ENCODE measurements at regions not wholly inside any gene's neighbourhood (a gene's known extent, or its start where the extent isn't known, plus 50 kb on each side); places are given as distances from the start of the nearest gene placed in this dataset.

GRCh38 chrX:6968231-6968630 lies 179.3 kb upstream of the STS start:
- no peaks in the 10 kb centered on the region for H4K20me1 ChIP-seq (ENCODE audit: insufficient read depth, low read length)
- H3K4me1 ChIP-seq (ENCODE audit: insufficient read depth, low read length): no peaks in the 10 kb centered on the region
- no peak for DNase-seq (ENCODE audit: insufficient read length, low spot score, missing footprints)
- TF ChIP-seq, protein P1, sequence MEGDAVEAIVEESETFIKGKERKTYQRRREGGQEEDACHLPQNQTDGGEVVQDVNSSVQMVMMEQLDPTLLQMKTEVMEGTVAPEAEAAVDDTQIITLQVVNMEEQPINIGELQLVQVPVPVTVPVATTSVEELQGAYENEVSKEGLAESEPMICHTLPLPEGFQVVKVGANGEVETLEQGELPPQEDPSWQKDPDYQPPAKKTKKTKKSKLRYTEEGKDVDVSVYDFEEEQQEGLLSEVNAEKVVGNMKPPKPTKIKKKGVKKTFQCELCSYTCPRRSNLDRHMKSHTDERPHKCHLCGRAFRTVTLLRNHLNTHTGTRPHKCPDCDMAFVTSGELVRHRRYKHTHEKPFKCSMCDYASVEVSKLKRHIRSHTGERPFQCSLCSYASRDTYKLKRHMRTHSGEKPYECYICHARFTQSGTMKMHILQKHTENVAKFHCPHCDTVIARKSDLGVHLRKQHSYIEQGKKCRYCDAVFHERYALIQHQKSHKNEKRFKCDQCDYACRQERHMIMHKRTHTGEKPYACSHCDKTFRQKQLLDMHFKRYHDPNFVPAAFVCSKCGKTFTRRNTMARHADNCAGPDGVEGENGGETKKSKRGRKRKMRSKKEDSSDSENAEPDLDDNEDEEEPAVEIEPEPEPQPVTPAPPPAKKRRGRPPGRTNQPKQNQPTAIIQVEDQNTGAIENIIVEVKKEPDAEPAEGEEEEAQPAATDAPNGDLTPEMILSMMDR (IDR thresholded peaks at IDR 0.05; ENCODE audit: extremely low read depth, low read depth, low read length): no peak
- H3K36me3 ChIP-seq (ENCODE audit: insufficient read depth, low read length): no peaks in the 10 kb centered on the region
- no peak overlapping the region for H2AFZ ChIP-seq (ENCODE audit: low read length)
- no peaks in the 10 kb centered on the region for H3K79me2 ChIP-seq (ENCODE audit: insufficient read depth, low read length)
- H3K27me3 ChIP-seq (ENCODE audit: insufficient read depth, low read length): no peaks in the 10 kb centered on the region
- no peak overlapping the region for H3K4me3 ChIP-seq (ENCODE audit: insufficient read depth, low read length)
- no peak overlapping the region for H3K27ac ChIP-seq (ENCODE audit: low read depth, low read length)
- no peaks in the 10 kb centered on the region for H3K9me3 ChIP-seq (ENCODE audit: low read depth, low read length)
- H3K4me2 ChIP-seq (ENCODE audit: insufficient read depth, low read length): no peak overlapping the region

- H3K9me3 ChIP-seq (ENCODE audit: low read depth, low read length): no peaks in the 10 kb centered on the region
- no peaks in the 10 kb centered on the region for H3K79me2 ChIP-seq (ENCODE audit: insufficient read depth, low read length)
- H3K4me2 ChIP-seq (ENCODE audit: insufficient read depth, low read length): no peak overlapping the region
- TF ChIP-seq, protein P1 (IDR thresholded peaks at IDR 0.05; ENCODE audit: extremely low read depth, low read depth, low read length): no peak
- H3K27me3 ChIP-seq (ENCODE audit: insufficient read depth, low read length): no peaks in the 10 kb centered on the region
- no peaks in the 10 kb centered on the region for H3K4me1 ChIP-seq (ENCODE audit: insufficient read depth, low read length)
- no peak overlapping the region for H3K27ac ChIP-seq (ENCODE audit: low read depth, low read length)
- no peak for DNase-seq (ENCODE audit: insufficient read length, low spot score, missing footprints)
- H3K4me3 ChIP-seq (ENCODE audit: insufficient read depth, low read length): no peak overlapping the region
- H3K36me3 ChIP-seq (ENCODE audit: insufficient read depth, low read length): no peaks in the 10 kb centered on the region
- H4K20me1 ChIP-seq (ENCODE audit: insufficient read depth, low read length): no peaks in the 10 kb centered on the region
- H2AFZ ChIP-seq (ENCODE audit: low read length): no peak overlapping the region
These were observed 181.8 kb upstream of the STS start for GRCh38 chrX:6965729-6966128.

GRCh38 chrX:6962006-6962355 lies 185.5 kb upstream of the STS start:
- TF ChIP-seq, protein P1 (IDR thresholded peaks at IDR 0.05; ENCODE audit: extremely low read depth, low read depth, low read length): no peak
- DNase-seq (ENCODE audit: insufficient read length, low spot score, missing footprints): no peak

DNA sequence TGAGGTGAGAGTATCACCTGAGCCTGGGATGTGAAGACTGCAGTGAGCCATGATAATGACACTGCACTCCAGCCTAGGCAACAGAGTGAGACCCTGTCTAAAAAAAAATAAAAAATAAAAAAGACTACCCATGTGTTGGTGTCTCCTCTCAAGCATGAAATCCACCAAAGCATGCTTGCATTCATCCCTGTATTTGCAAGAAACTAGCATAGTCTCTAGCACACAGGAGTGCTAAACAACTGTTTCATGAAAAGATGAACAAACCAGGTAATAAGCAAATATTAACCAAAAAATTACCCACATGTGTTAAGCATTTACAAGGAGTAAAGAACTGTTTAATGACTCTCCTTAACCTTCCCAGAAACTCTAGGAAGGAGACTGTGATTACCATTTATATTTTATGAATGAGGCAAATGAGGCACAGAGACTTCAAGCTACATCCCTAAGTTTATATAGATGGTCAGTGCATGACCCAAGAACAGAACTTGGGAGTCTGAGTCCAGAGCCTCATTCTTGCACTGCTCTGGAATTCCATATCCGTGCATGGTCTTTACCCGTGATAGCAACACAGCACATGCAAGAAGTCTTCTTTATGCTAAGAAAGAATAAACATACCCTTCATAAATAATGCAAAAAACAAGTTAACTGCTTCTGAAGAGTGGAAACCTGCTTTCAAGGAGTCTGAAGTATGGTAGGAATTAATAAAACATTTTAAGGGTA lies 186.1 kb upstream of the STS start:
- H3K79me2 ChIP-seq (ENCODE audit: insufficient read depth, low read length): no peaks in the 10 kb centered on the region
- H3K4me2 ChIP-seq (ENCODE audit: insufficient read depth, low read length): no peak overlapping the region
- no peaks in the 10 kb centered on the region for H3K27me3 ChIP-seq (ENCODE audit: insufficient read depth, low read length)
- H3K36me3 ChIP-seq (ENCODE audit: insufficient read depth, low read length): no peaks in the 10 kb centered on the region
- H2AFZ ChIP-seq (ENCODE audit: low read length): no peak overlapping the region
- H3K9me3 ChIP-seq (ENCODE audit: low read depth, low read length): no peaks in the 10 kb centered on the region
- TF ChIP-seq, protein P1 (IDR thresholded peaks at IDR 0.05; ENCODE audit: extremely low read depth, low read depth, low read length): no peak
- H3K4me3 ChIP-seq (ENCODE audit: insufficient read depth, low read length): no peak overlapping the region
- no peaks in the 10 kb centered on the region for H4K20me1 ChIP-seq (ENCODE audit: insufficient read depth, low read length)
- no peak overlapping the region for H3K27ac ChIP-seq (ENCODE audit: low read depth, low read length)
- no peak for DNase-seq (ENCODE audit: insufficient read length, low spot score, missing footprints)
- no peaks in the 10 kb centered on the region for H3K4me1 ChIP-seq (ENCODE audit: insufficient read depth, low read length)

More at GRCh38 chrX:6962006-6962355, 185.5 kb upstream of the STS start:
- no peaks in the 10 kb centered on the region for H4K20me1 ChIP-seq (ENCODE audit: insufficient read depth, low read length)
- no peaks in the 10 kb centered on the region for H3K36me3 ChIP-seq (ENCODE audit: insufficient read depth, low read length)
- H3K4me1 ChIP-seq (ENCODE audit: insufficient read depth, low read length): no peaks in the 10 kb centered on the region
- H3K27me3 ChIP-seq (ENCODE audit: insufficient read depth, low read length): no peaks in the 10 kb centered on the region
- no peaks in the 10 kb centered on the region for H3K9me3 ChIP-seq (ENCODE audit: low read depth, low read length)
- no peak overlapping the region for H3K27ac ChIP-seq (ENCODE audit: low read depth, low read length)
- H3K4me2 ChIP-seq (ENCODE audit: insufficient read depth, low read length): no peak overlapping the region
- no peak overlapping the region for H2AFZ ChIP-seq (ENCODE audit: low read length)
- H3K79me2 ChIP-seq (ENCODE audit: insufficient read depth, low read length): no peaks in the 10 kb centered on the region
- H3K4me3 ChIP-seq (ENCODE audit: insufficient read depth, low read length): no peak overlapping the region

Measured in osteoblast (primary cell).